Thymus (tissue), 11 donors: ENCODE measurements at regions not wholly inside any gene's neighbourhood (a gene's known extent, or its start where the extent isn't known, plus 50 kb on each side); places are given as distances from the start of the nearest gene placed in this dataset.
"Not testable (repeated sequence)": the region's sequence is repeated elsewhere in the genome, so short reads cannot be mapped to it uniquely, and the experiment has no call there.

Source experiments
- DNase-seq, 9 donors: peaks; one replicate each; pipeline ENCODE4 v3.0.0-alpha.2; 2013; ENCODE audit warnings: low spot score in 9 of 9, low read depth in 6 of 9, missing footprints in 1 of 9
- H3K27ac ChIP-seq, 2 donors: one replicate each; pipeline ENCODE4 v1.5.1; 2013; ENCODE audit warnings: control low read depth in 1 of 2, low read depth in 1 of 2, low read length in 1 of 2, mild to moderate bottlenecking in 1 of 2, moderate library complexity in 1 of 2
- H3K27me3 ChIP-seq, 2 donors: one replicate each; pipeline ENCODE4 v1.5.1; 2013; ENCODE audit warnings: low read length in 1 of 2; ENCODE audit not compliant: control insufficient read depth in 2 of 2, insufficient read depth in 1 of 2
- H3K36me3 ChIP-seq, 2 donors: one replicate each; pipeline ENCODE4 v1.5.1; 2013; ENCODE audit warnings: low read length in 1 of 2, mild to moderate bottlenecking in 1 of 2, moderate library complexity in 1 of 2; ENCODE audit not compliant: control insufficient read depth in 2 of 2, insufficient read depth in 2 of 2
- H3K4me1 ChIP-seq, 2 donors: one replicate each; pipeline ENCODE4 v1.5.1; 2013; ENCODE audit warnings: low read length in 2 of 2; ENCODE audit not compliant: control insufficient read depth in 2 of 2, insufficient read depth in 2 of 2
- H3K4me3 ChIP-seq, 2 donors: one replicate each; pipeline ENCODE4 v1.5.1; 2013; ENCODE audit warnings: low read length in 2 of 2, control low read depth in 1 of 2, mild to moderate bottlenecking in 1 of 2
- H3K9me3 ChIP-seq, 2 donors: one replicate each; pipeline ENCODE4 v1.5.1; 2013; ENCODE audit warnings: low read length in 1 of 2, mild to moderate bottlenecking in 1 of 2; ENCODE audit not compliant: control insufficient read depth in 2 of 2, insufficient read depth in 1 of 2
- WGBS: extraction: QIAGEN DNeasy Blood & Tissue Kit; methylation state at CpG from one replicate; pipeline ENCODE4 v1.1.7; 2013; 5-methylcytosine and 5-hydroxymethylcytosine counted together
- donor health status: healthy.

DNA sequence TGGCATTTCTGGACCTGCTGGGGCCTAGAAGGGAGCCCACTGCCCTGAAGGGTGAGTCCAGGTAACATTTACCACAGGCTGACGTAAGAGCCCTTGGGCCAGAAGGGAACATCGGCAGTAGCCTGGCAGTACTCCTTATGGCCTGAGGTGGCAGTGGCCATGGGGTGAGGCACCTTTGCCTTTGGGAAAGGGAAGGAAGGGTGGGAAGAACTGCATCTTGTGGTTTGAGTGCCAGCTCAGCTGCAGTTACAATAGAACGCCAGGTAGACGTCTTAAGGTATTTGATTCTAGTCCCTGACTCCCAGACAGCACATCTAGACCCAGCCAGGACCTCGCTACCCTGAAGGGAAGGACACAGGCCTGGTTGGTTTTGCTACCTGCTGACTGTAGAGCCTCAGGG is 104.9 kb downstream of the SOX14 start:
- Histone ChIP-seq H3K27ac (no peak overlapping the region), H3K4me1 (no peaks in the 10 kb centered on the region), H3K36me3 (no peaks in the 10 kb centered on the region), H3K27me3 (no peaks in the 10 kb centered on the region), H3K4me3 (no peak overlapping the region), H3K9me3 (peaks cover 0 to 10% of the 10 kb centered on the region in 2 donors)
- DNase-seq: no peak
- WGBS: 94% methylated on average over 5 of the region's 5 CpGs

DNA sequence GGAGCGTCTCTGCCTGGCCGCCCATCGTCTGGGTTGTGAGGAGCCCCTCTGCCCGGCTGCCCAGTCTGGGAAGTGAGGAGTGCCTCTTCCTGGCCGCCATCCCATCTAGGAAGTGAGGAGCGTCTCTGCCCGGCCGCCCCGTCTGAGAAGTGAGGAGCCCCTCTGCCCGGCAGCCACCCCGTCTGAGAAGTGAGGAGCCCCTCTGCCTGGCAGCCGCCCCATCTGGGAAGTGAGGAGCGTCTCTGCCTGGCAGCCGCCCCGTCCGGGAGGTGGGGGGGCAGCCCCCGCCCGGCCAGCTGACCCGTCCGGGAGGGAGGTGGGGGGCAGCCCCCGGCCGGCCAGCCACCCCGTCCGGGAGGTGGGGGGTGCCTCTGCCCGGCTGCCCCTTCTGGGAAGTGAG is 108.5 kb downstream of the SOX14 start:
- not testable (repeated sequence) for DNase-seq, H3K9me3 ChIP-seq, H3K36me3 ChIP-seq, H3K27me3 ChIP-seq, H3K4me3 ChIP-seq, H3K4me1 ChIP-seq, H3K27ac ChIP-seq
- 95% methylated on average over 25 of the region's 25 CpGs for WGBS

DNA sequence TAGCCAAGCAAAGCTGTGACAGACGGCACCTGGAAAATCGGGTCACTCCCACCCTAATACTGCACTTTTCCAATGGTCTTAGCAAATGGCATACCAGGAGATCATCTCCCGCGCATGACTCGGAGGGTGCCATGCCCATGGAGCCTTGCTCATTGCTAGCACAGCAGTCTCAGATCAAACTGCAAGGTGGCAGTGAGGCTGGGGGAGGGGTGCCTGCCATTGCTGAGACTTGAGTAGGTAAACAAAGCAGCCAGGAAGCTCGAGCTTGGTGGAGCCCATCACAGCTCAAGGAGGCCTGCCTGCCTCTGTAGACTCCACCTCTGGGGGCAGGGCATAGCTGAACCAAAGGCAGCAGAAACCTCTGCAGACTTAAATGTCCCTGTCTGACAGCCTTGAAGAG is 113.1 kb upstream of the CLDN18 start:
- H3K27ac ChIP-seq, H3K27me3 ChIP-seq, H3K9me3 ChIP-seq, DNase-seq, H3K4me3 ChIP-seq, H3K36me3 ChIP-seq, H3K4me1 ChIP-seq: not testable (repeated sequence)
- 85% methylated on average over 6 of the region's 6 CpGs for WGBS

DNA sequence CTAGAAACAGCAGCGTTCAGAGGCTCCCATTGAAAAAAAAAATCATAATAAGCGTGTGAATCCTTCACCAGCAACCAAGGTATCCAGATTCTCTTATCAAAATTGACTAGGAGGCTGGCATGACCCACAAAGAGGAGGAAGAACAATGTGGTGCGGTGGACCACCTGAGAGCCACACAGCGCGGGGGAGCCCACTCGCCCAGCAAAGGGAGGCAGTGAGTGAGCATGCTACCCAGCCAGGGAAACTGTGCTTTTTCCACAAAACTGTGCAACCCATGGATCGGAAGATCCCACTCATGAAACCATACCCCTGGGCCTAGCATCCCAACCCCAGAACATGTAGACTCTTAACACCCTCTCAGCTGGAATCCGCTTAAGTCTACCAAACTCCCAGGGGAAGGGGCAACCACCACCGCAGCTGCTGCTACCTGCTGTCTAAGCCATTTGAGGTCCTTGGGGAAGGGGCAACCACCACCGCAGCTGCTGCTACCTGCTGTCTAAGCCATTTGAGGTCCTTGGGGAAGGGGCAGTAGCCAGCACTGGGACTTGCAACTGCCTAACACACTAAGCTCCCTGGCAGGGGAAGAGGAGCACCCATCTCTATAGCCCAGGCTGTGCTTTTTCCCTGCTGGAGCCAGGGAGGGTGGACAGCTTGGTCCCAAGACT is 102.8 kb upstream of the CLDN18 start:
- no peaks in the 10 kb centered on the region for H3K27me3 ChIP-seq
- H3K4me1 ChIP-seq: no peaks in the 10 kb centered on the region
- DNase-seq: no peak
- no peaks in the 10 kb centered on the region for H3K9me3 ChIP-seq
- no peak overlapping the region for H3K27ac ChIP-seq
- H3K4me3 ChIP-seq: no peak overlapping the region
- 96% methylated on average over 10 of the region's 10 CpGs for WGBS
- H3K36me3 ChIP-seq: no peaks in the 10 kb centered on the region

DNA sequence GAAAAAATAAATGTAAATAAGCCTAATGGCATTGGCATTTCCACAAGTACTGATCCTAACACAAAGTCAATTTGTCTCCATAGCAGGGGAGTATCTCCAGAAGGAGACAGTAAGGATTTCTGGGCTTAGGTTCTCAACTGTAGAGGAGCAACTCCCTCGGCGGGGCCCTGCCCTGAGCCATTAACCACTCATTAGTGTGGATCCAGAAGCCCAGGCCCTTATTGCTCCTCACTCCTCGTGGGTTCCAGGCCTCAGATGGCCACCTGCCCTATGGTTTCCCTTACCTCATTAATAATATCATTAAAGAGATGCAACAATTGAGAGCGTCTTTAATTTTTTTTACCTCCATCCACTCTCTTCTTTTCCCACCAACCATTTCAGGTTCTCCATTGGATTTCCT is 85.3 kb upstream of the CLDN18 start:
- H3K27me3 ChIP-seq: no peaks in the 10 kb centered on the region
- H3K4me3 ChIP-seq: no peak overlapping the region
- H3K27ac ChIP-seq: no peak overlapping the region
- no peaks in the 10 kb centered on the region for H3K9me3 ChIP-seq
- WGBS: 86% methylated on average over 4 of the region's 4 CpGs
- DNase-seq: no peak
- H3K4me1 ChIP-seq: no peaks in the 10 kb centered on the region
- H3K36me3 ChIP-seq: no peaks in the 10 kb centered on the region

DNA sequence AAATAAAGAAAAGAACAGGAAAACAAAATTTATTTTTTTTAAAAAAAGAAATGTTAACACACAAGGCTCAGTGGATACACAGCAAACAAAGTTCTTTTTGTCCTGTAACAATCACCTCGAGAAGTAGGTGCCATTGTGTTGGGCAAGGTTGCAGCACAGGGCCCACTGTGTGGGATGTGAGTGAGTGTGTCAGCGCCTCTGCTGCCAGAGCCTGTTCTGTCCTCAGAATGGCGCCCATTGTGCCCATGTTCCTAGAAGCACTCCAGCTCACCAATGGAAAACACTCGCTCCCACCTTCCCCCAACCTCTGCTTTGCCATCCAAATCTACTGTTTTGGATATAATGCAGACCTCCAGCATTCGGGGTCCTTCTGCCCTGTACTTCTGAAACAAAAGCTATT is 84.9 kb upstream of the CLDN18 start:
- Histone ChIP-seq H3K9me3 (no peaks in the 10 kb centered on the region), H3K4me3 (no peak overlapping the region), H3K27me3 (no peaks in the 10 kb centered on the region), H3K36me3 (no peaks in the 10 kb centered on the region), H3K27ac (no peak overlapping the region), H3K4me1 (no peaks in the 10 kb centered on the region)
- 90% methylated on average over 5 of the region's 5 CpGs for WGBS
- DNase-seq: no peak

DNA sequence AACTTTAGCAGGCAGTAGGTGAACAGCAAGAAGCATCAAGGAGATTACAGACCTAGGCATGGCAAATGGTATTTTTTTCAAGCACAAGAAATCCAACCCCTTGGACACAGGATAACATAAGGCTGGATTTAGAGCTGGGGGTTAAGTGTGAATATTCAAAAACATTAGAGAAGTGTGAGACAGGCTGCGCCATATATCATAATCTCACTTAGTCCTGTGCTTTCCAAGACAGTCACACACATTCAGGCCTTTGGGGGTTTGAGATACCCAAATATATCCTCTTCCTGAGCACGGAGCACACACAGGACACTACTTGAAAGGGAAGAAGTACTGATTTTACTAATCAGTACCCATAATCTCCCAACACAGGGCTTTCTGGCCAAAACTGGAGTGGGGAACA is 83.0 kb upstream of the CLDN18 start:
- Histone ChIP-seq H3K36me3 (no peaks in the 10 kb centered on the region), H3K4me1 (no peaks in the 10 kb centered on the region), H3K9me3 (no peaks in the 10 kb centered on the region), H3K27ac (no peak overlapping the region), H3K27me3 (no peaks in the 10 kb centered on the region), H3K4me3 (no peak overlapping the region)
- WGBS: 89% methylated on average over 2 of the region's 2 CpGs
- no peak for DNase-seq

DNA sequence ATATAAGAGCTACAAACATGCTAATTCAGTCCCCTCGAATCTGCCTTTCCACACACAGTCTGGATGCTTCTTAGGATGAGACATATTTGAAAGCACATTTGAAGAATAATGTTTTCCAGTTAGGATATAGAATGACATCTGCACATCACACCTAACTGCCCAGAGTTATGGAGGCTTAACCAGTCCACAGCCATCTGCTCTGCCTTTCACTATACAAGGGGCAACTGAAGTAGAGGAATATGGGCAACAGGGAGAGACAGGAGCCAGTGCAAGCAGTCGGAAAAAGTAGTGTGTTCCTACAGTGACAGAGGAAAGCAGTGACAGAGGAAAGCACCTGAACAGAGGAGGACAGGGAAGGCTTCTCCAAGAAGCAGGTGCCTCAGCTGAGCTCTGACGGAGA is 79.0 kb upstream of the CLDN18 start:
- Histone ChIP-seq H3K27me3 (no peaks in the 10 kb centered on the region), H3K4me3 (no peak overlapping the region), H3K27ac (no peak overlapping the region), H3K9me3 (no peaks in the 10 kb centered on the region), H3K4me1 (no peaks in the 10 kb centered on the region), H3K36me3 (no peaks in the 10 kb centered on the region)
- WGBS: 87% methylated on average over 3 of the region's 3 CpGs
- no peak for DNase-seq

DNA sequence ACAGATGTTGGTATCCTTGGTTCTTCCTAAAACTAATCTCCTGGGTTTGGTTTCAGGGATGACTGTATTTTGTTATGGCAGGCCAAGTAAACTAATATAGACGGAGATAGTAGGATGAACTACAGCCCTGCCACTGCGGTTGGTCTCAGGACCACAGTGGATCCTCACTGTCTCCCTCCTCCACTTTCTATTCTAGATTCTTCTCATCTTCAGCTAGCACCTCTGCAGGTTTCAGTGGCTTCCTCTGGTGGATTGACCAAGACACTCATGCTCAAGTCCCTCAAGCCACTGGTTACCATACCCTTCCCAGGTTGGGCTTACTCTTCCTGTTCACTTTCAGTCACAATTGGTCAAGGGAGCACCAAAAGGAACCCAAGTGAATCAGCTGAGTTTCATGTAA is 71.1 kb upstream of the CLDN18 start:
- whole genome bisulfite sequencing: 98% methylated on average over 2 of the region's 2 CpGs
- Histone ChIP-seq H3K27me3 (no peaks in the 10 kb centered on the region), H3K36me3 (no peaks in the 10 kb centered on the region), H3K4me1 (no peaks in the 10 kb centered on the region), H3K27ac (no peak overlapping the region), H3K9me3 (no peaks in the 10 kb centered on the region), H3K4me3 (no peak overlapping the region)
- no peak for DNase-seq

DNA sequence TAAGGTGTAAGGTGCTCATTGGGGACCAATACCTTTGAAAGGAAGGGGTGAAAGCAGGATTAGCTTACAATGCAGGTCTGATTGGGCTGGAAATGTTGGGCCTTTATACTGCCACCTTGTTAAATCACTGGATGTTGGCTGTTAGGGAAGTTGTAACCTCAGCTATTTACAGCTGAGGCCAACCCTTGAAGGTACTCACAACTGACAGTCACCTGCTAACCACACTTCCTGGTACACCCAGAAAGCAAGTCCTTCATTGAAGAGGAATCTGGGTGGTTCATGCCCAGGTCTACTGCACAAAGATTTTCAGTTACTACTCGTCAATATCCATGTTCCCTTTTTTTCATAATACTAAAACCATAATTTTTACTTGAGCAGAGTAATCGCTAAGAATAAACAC is 65.4 kb upstream of the CLDN18 start:
- DNase-seq: no peak
- Histone ChIP-seq H3K4me3 (no peak overlapping the region), H3K9me3 (no peaks in the 10 kb centered on the region), H3K4me1 (no peaks in the 10 kb centered on the region), H3K27me3 (no peaks in the 10 kb centered on the region), H3K36me3 (no peaks in the 10 kb centered on the region), H3K27ac (no peak overlapping the region)
- WGBS: 62% methylated on average over 2 of the region's 2 CpGs
